Prostate gland (tissue), 2 donors: ENCODE measurements at regions not wholly inside any gene's neighbourhood (a gene's known extent, or its start where the extent isn't known, plus 50 kb on each side); places are given as distances from the start of the nearest gene placed in this dataset.

ENCODE experiments used
- DNase-seq: peaks from one replicate; pipeline ENCODE4 v3.0.0-alpha.2; 2019; ENCODE audit warnings: low spot score
- H3K27ac ChIP-seq, 2 donors: fragments of 200-600 bp; sonication (generic); 2 replicates each; pipeline ENCODE4 v1.5.1; 2017 to 2019
- H3K27me3 ChIP-seq: fragments of 200-600 bp; sonication (generic); replicated peaks from 2 replicates; pipeline ENCODE4 v1.5.1; 2019; ENCODE audit not compliant: insufficient read depth
- H3K36me3 ChIP-seq, 2 donors: fragments of 200-600 bp; sonication (generic); 1 replicate in 1 of 2; 2 replicates in 1 of 2; pipeline versions ENCODE4 v1.5.1 to v1.8.1; 2017 to 2019
- H3K4me1 ChIP-seq: fragments of 200-600 bp; sonication (generic); replicated peaks from 2 replicates; pipeline ENCODE4 v1.5.1; 2019
- H3K4me3 ChIP-seq, 2 donors: fragments of 200-600 bp; sonication (generic); 2 replicates each; pipeline ENCODE4 v1.5.1; 2017 to 2019
- H3K9me3 ChIP-seq: fragments of 200-600 bp; sonication (generic); 2 replicates; pipeline ENCODE4 v1.5.1; 2017
- CTCF ChIP-seq, 4 experiments: fragments of 200-600 bp in 2 of 4; fragments of 450-650 bp in 2 of 4; sonication (generic) in 2 of 4; IDR thresholded peaks; 1 replicate in 3 of 4; 2 replicates in 1 of 4; pipeline ENCODE4 v1.5.1; 2016 to 2019; ENCODE audit warnings: antibody characterized with exemption in 4 of 4, mild to moderate bottlenecking in 2 of 4, moderate library complexity in 2 of 4
- POLR2A ChIP-seq: fragments of 450-650 bp; IDR thresholded peaks from one replicate; pipeline ENCODE4 v1.6.1; 2016; ENCODE audit warnings: antibody characterized with exemption, mild to moderate bottlenecking
- POLR2AphosphoS5 ChIP-seq: sonication (generic); formaldehyde crosslinking; IDR thresholded peaks from one replicate; pipeline ENCODE4 v1.6.1; 2017; ENCODE audit warnings: antibody characterized with exemption
- WGBS: methylation state at CpG from one replicate; pipeline ENCODE4 v1.1.5; 2018; 5-methylcytosine and 5-hydroxymethylcytosine counted together
- intact Hi-C: fragments of 100-400 bp; cut with DNase I; formaldehyde crosslinking; loops from one replicate; pipeline ENCODE4 v1.14.2; 2022

- DNase-seq: no peak
- intact Hi-C loops: no loop called here
- Histone ChIP-seq H3K9me3 (no peaks in the 10 kb centered on the region), H3K36me3 (no peaks in the 10 kb centered on the region), H3K4me1 (no peaks in the 10 kb centered on the region), H3K4me3 (no peak overlapping the region), H3K27ac (no peak overlapping the region), H3K27me3 (no peaks in the 10 kb centered on the region)
- TF ChIP-seq CTCF (IDR thresholded peaks at IDR 0.05) (no peak), POLR2A (no peak), POLR2AphosphoS5 (no peak)
Observed at GRCh38 chr12:68403711-68404110, 71.5 kb upstream of the MDM1 start.

GRCh38 chr12:68405343-68405781, 73.2 kb upstream of the MDM1 start:
- intact Hi-C loops: no loop called here
- Histone ChIP-seq H3K36me3 (no peaks in the 10 kb centered on the region), H3K4me3 (no peak overlapping the region), H3K27me3 (no peaks in the 10 kb centered on the region), H3K9me3 (no peaks in the 10 kb centered on the region), H3K27ac (no peak overlapping the region), H3K4me1 (no peaks in the 10 kb centered on the region)
- DNase-seq: no peak
- no peak for TF ChIP-seq POLR2A

- Histone ChIP-seq H3K4me3 (no peak overlapping the region), H3K27me3 (no peaks in the 10 kb centered on the region), H3K9me3 (no peaks in the 10 kb centered on the region), H3K4me1 (no peaks in the 10 kb centered on the region), H3K36me3 (no peaks in the 10 kb centered on the region), H3K27ac (no peak overlapping the region)
- DNase-seq: peak; percentile 79
- intact Hi-C loops: no loop called here
- peak; percentile 72 for TF ChIP-seq POLR2AphosphoS5
- peak in 3 of 4 experiments; percentile 20 to 30 (median 22) for TF ChIP-seq CTCF (IDR thresholded peaks at IDR 0.05)
- no peak for TF ChIP-seq POLR2A
- WGBS: 1% methylated on average over 5 of the region's 5 CpGs
Observed at GRCh38 chr12:68406134-68406576, 74.0 kb upstream of the MDM1 start.

GRCh38 chr12:68406911-68407310, 74.7 kb upstream of the MDM1 start:
- Histone ChIP-seq H3K9me3 (no peaks in the 10 kb centered on the region), H3K4me3 (no peak overlapping the region), H3K4me1 (no peaks in the 10 kb centered on the region), H3K27ac (no peak overlapping the region), H3K27me3 (no peaks in the 10 kb centered on the region), H3K36me3 (no peaks in the 10 kb centered on the region)
- DNase-seq: no peak
- intact Hi-C loops: no loop called here
- WGBS: 80% methylated on average over 4 of the region's 4 CpGs
- TF ChIP-seq POLR2AphosphoS5 (no peak), POLR2A (no peak), CTCF (IDR thresholded peaks at IDR 0.05) (no peak)

- no peak overlapping the region for H3K27ac ChIP-seq
- no peak for DNase-seq
- H3K27me3 ChIP-seq: no peaks in the 10 kb centered on the region
- no peaks in the 10 kb centered on the region for H3K4me1 ChIP-seq
- intact Hi-C loops: no loop called here
- H3K36me3 ChIP-seq: no peaks in the 10 kb centered on the region
- H3K9me3 ChIP-seq: no peaks in the 10 kb centered on the region
- whole genome bisulfite sequencing: 83% methylated on average over 11 of the region's 11 CpGs
- TF ChIP-seq POLR2AphosphoS5: no peak
- TF ChIP-seq CTCF (IDR thresholded peaks at IDR 0.05): no peak
- no peak for TF ChIP-seq POLR2A
- H3K4me3 ChIP-seq: no peak overlapping the region
Observed at GRCh38 chr12:68410018-68410660, 78.0 kb upstream of the MDM1 start.
